ENCODE measurements at regions not wholly inside any gene's neighbourhood (a gene's known extent, or its start where the extent isn't known, plus 50 kb on each side); places are given as distances from the start of the nearest gene placed in this dataset.
"Not testable (repeated sequence)": the region's sequence is repeated elsewhere in the genome, so short reads cannot be mapped to it uniquely, and the experiment has no call there.

- DNase-seq (ENCODE audit: low read depth in 2 of 2, low spot score in 1 of 2): no peak
These were observed 96.0 kb upstream of the VGLL4 start for GRCh38 chr3:11739706-11740105.

GRCh38 chr3:11739123-11739522, 95.4 kb upstream of the VGLL4 start:
- DNase-seq (ENCODE audit: low read depth in 2 of 2, low spot score in 1 of 2): no peak

- no peak for DNase-seq (ENCODE audit: low read depth in 2 of 2, low spot score in 1 of 2)
These were observed 94.0 kb upstream of the VGLL4 start for GRCh38 chr3:11737742-11738141.

GRCh38 chr3:11736136-11736833, 92.6 kb upstream of the VGLL4 start:
- no peak for DNase-seq (ENCODE audit: low read depth in 2 of 2, low spot score in 1 of 2)

- DNase-seq (ENCODE audit: low read depth in 2 of 2, low spot score in 1 of 2): no peak
These were observed 91.9 kb upstream of the VGLL4 start for GRCh38 chr3:11735638-11736037.

GRCh38 chr3:11735111-11735510, 91.4 kb upstream of the VGLL4 start:
- not testable (repeated sequence) for DNase-seq (ENCODE audit: low read depth in 2 of 2, low spot score in 1 of 2)

DNA sequence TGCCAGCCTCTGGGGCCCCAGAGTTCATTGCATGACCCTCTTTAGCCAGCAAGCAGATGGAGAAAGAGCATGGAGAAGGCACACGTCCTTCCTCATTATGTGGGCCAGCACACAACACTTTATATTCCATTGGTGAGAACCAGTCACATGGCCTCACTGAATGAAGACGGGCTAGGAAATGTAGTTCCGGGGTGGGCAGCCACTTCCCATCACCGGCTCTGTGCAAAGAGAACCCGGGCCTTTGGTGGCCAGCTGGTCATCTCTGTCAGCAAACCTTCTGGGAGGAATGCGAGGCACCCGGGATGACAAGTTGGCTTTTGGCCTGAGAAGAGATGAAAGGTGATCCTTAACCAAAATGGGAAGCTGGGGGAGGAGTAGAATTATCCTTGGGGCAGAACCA, 90.2 kb upstream of the VGLL4 start:
- no peak for DNase-seq (ENCODE audit: low read depth in 2 of 2, low spot score in 1 of 2)

GRCh38 chr3:11727207-11727606, 83.5 kb upstream of the VGLL4 start:
- no peak for DNase-seq (ENCODE audit: low read depth in 2 of 2, low spot score in 1 of 2)

DNA sequence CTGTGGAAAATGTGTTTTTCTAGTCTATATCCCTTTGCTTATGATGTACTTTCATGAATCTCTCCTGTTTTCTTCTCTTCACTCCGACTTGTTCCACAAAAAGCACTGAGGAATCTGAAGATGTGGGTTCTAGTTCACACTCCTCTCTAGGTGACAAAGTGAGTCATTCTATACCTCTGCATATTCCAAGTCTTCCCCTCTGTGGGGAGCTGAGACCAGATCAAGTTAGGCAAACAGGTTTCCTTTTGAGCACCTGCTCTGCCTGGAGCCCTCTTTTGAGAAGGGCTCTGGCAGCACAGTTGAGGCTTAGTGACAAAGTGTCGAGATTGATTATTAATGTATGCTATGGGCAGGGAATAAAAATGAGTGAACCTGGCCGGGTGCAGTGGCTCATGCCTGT, 82.4 kb upstream of the VGLL4 start:
- DNase-seq (ENCODE audit: low read depth in 2 of 2, low spot score in 1 of 2): no peak

- not testable (repeated sequence) for DNase-seq (ENCODE audit: low read depth in 2 of 2, low spot score in 1 of 2)
These were observed 81.6 kb upstream of the VGLL4 start for GRCh38 chr3:11725340-11725641.

DNA sequence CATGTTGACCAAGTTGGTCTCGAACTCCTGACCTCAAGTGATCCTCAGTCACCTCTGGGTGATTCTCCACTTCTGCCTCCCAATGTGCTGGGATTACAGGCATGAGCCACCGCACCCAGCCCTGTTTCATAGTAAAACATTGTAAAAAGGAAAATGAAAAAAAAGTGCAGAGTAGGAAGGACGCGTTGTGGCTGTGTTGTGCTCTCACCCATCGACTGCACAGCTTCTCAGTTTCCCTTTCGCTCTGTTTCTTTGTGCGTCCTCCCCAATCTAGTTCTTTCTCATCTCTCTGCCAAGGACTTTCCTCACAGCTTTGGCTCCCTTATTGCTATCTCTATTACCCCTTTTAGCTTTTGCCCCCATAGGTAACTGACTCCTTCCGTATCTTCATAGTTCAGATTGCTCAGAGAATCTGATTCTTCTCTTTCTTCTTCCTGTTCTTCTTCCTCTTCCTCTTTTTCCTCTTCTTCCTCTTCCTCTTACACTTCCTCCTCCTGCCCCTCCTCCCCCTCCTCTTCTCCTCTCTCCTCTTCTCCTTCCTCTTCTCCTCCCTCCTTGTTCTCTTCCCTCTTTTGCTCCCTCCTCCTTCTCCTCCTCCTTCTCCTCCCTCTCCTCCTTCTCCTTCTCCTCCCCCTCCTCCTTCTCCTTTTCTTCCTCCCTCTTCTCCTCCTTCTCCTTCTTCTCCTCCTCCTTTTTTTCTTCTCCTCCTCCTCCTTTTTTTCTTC, 81.1 kb upstream of the VGLL4 start:
- no peak for DNase-seq (ENCODE audit: low read depth in 2 of 2, low spot score in 1 of 2)

DNA sequence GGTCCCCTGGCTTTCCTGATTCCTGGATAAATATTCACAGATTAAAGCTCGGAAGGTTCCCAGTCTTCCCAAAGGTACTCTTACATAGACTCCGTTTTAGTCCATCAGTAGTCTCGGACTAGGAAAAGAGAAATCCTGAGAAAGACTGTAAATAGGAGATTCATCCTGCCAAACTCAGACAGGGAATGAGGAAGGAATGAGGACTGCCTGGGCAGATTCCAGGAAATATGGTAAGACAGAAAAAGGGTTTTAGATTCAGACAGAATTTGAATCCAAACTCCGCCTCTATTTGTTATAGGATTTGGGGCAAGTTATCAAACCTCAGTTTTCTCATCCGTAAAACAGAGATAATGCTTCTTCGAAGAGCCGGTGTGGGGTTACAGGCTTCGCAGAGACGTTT, 77.8 kb upstream of the VGLL4 start:
- DNase-seq (ENCODE audit: low read depth in 2 of 2, low spot score in 1 of 2): no peak

- DNase-seq (ENCODE audit: low read depth in 2 of 2, low spot score in 1 of 2): no peak
These were observed 77.2 kb upstream of the VGLL4 start for GRCh38 chr3:11720917-11721411.

DNA sequence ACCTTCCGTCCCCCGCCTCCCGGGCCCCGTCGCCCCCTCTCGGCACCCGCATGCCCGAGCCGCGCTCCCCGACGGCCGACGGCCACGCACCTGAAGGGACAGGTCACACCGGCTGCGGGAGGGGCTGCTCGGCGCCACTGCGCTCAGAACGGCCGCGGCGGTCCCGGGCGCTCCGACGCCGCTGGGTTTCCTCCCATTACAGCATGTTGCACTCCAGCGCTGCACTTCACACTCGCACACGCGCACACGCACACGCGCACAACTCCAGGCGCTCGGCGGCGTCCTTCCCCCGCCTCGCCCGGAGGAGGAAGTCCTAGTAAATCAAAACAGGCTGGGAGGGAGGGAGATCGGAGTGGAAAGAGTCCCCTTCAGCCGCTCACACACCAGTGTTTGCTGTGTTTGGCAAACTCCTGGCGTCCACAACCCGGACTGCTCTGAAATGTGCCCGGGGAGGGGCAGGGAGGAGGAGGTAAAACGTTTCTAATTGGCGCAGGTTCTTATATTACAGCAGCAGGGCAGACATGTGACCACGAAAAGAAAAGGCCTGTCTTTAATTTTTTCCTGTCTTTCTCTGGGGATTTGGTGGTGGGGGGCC, 76.7 kb upstream of the VGLL4 start:
- no peak for DNase-seq (ENCODE audit: low read depth in 2 of 2, low spot score in 1 of 2)

GRCh38 chr3:11719406-11720303, 75.9 kb upstream of the VGLL4 start:
- peak; percentile 38 to 53 for DNase-seq (ENCODE audit: low read depth in 2 of 2, low spot score in 1 of 2)

- DNase-seq (ENCODE audit: low read depth in 2 of 2, low spot score in 1 of 2): no peak
These were observed 75.1 kb upstream of the VGLL4 start for GRCh38 chr3:11718637-11719405.

GRCh38 chr3:11717768-11718636, 74.3 kb upstream of the VGLL4 start:
- no peak for DNase-seq (ENCODE audit: low read depth in 2 of 2, low spot score in 1 of 2)

DNA sequence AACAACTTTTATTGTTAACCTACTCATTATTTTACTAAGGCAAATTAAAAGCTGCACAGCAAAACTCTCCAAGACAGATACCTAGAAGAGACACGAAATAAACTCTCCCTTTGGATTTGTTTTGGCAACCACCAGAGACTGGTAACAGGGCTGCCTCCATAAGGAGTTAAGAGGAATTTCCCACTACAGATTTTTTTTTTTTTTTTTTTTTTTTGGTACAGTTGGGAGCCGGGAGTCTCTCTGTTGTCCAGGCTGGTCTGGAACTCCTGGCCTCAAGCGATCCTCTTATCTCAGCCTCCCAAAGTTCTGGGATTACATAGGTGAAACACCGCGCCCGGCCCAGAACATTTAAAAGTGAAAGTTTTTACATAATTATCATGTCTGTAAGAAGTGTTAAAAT, 73.6 kb upstream of the VGLL4 start:
- DNase-seq (ENCODE audit: low read depth in 2 of 2, low spot score in 1 of 2): no peak

DNA sequence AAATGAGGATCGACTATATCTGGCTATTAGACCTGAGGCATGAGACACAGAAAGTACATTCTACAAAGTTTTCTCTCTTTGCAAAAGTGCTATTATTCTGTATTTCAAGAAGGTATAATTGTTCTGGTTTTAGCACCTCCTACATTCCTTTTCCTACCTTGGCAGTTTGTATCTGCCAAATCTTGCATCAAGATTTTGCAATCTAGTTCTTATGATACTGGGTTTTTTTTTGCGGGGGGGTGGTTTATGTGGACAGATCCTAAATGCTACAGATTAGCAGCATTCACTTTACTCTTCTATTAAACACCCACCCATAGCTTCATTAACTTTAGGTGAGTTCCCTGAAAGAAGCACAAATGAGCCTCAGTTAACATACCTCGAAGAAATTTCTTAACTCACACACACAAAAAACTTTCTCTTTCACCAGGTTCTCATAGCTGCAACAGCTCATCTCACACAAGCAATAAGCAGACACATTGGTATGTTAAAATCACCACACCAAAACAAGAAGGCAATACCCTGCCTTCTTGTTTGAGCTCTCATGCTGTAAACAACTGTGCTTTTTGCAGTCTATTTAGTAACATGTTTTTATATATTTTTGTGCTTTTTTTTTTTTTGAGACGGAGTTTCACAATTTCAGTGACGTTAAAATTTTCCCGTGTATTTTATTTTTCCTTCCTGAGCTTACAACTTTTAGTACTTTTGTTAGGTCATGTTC, 73.0 kb upstream of the VGLL4 start:
- DNase-seq (ENCODE audit: low read depth in 2 of 2, low spot score in 1 of 2): no peak

Data from stimulated activated CD8-positive, alpha-beta memory T cell treated with anti-CD3 and anti-CD28 coated beads, Interleukin-4, amount 100 ng/mL, for 1 hour (primary cell).